ENCODE measurements at regions not wholly inside any gene's neighbourhood (a gene's known extent, or its start where the extent isn't known, plus 50 kb on each side); places are given as distances from the start of the nearest gene placed in this dataset.
"Not testable (repeated sequence)": the region's sequence is repeated elsewhere in the genome, so short reads cannot be mapped to it uniquely, and the experiment has no call there.

DNA sequence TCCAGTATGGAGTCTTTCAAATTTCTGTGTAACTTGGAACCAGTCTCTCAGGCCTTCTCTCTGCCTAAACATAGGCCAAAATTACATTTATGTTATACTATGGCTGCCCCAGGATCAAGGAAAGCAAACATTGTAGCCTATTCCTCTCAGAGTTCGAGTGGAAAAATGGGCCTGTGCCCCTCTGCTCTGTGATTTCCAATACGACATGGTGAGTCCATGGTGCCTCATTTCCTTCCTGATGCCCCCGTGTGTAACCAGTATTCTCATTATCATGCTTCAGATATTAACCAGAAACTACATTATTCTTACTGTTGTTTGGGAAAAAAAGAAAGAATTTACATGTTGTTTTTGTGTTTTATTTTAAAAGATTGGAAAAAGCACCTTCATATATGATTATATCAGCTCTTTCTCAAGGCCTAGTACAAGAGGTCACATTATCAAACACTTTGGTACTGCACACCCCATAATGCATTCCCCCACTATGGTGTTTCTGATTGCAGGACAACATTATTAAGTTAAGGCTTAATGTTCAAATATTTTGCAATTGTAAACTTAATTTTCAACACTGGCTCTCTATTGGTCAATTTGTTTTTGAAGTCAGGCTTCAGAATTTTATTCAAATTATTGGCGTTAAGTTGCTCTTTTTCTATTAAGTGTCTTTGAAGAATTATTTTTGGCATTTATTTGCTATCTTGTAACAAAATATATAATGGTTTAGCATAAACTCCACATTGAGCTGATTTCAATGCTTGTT, 151.8 kb upstream of the SLC27A6 start:
- DNase-seq = no peak

DNA sequence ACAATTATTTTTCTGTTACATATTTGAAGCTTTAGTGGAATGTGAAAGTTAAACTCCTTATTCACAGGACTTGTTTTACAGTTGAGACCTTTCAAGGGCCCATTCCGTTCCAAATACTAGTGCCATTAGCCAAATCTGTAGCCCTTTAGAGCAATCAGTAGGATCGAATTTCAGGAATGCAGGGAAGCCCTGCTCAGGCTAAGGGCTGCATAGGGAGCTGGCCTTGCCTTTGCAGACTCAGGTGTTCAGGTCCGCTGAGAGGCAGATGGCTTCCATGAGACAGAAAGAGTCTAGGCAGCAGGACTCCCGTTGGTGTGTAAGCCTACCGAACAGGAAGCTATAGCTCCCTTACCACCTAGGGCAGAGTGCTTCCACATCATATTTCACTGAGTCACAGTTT, 150.1 kb upstream of the SLC27A6 start:
- no peak for DNase-seq

DNA sequence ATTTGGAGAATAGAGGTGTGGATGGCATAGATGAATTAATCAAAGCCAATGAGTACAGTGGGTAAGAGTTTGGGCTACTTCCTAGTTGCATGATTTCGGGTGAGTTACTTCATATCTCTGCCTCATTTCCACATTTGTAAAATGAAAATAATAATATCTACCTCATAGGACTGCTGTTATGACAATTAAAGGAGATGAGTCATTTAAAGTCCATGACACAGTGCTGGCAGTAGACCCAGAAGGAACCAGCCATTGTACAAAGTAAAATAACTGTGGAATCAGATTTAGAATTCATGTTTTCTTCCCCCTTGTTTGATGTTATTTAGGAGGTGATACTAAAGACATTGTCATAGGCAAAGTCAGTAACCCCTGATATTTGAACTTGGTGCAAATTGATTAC, 139.5 kb upstream of the SLC27A6 start:
- no peak for DNase-seq

DNA sequence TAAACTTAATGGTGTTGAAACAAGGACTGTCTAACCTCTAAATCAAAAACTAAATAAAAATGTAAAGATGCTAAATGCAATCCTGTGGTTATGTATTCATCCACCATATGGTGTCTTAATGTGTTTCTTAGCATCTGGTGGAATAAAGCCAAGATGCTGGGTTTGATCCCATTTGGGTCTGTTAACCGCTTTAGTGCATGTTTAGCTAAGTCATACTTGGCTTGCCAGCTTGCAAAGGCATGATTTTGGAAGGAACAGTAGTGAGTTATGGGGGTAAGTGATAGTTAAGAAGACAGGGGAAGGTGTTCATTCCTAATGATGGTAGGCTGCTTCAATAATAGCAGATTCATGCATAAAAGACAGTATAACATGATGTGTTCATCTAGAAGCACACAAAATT, 139.0 kb upstream of the SLC27A6 start:
- DNase-seq = no peak

DNA sequence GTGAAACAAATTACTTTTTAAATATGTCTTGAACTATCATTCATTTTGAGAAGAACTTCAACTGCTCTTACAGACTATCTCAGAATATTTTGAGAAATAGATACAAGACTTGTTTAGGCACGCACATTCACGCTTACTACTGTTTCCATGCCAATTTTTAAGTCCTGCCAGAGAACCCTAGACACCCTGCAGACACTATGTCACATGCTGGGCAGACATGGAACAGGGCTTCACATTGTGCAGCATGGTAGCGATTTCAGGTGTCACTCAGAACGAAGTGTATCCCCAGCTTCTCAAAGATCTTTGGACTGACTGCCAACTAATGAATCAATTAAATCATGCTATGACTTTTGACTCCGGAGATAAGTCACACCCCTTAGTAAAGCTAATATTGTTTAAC, 128.7 kb upstream of the SLC27A6 start:
- no peak for DNase-seq

DNA sequence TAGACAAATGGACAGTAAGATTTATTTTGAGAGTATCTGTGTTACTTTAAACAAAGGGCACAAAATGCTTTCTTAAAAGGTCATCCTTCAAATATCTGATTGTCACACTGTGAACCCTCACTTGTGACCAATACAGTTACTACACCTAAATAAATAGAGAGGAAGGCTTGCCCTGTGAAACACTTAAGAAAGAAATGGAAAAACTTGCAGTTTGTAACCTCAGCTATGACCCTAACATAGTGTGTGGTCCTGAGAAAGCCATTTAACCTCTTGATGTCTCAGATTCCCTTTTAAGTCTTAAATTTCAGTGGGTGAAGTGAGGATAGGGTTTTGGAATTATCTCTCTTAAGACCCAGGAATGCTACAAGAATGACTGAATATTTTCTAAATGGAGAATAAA, 126.7 kb upstream of the SLC27A6 start:
- DNase-seq = no peak

DNA sequence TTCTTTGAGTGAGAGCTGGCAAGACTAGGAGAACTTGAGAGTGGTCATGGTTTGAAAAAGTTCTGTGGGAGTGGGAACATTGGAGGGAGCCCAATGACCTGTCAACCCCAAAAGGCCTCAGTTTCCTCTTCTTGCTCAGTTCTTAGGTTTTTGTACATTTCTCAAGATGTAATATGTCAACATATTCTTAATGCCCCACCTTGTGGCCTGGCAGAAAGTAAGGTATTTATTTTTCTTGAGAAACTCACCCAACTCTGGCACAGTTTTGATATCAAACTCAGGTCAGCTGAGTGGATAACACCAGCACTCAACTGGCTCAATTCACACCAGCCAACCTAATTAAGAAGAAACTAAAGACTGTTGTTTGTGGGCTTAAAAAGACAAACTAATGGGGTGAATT, 123.0 kb upstream of the SLC27A6 start:
- no peak for DNase-seq

DNA sequence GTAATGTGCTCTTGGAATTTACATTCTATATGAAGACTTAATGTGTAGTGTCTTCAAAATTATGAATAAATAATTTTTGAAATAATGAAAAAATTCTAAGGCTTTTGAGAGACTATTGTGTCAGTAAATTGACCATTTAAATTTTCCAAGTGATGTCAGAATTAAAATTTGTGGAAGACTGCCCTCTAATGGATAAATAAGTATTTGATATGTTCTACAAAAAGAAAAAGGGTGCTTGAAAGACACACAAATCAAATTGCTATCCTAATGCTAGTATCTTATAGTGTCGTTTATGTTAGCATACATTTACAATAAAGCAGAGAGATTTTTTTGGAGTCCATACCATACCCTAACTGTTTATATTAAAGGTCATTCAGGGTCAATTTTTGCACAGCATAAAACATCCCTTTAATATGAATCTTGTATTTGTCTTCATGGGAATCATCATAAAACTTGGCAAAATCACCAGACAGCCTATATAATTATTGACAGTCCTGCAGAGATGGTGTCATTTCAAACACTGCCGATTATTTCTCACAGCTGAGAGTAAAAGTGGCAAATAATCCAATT, 120.8 kb upstream of the SLC27A6 start:
- DNase-seq = peak; percentile 4

DNA sequence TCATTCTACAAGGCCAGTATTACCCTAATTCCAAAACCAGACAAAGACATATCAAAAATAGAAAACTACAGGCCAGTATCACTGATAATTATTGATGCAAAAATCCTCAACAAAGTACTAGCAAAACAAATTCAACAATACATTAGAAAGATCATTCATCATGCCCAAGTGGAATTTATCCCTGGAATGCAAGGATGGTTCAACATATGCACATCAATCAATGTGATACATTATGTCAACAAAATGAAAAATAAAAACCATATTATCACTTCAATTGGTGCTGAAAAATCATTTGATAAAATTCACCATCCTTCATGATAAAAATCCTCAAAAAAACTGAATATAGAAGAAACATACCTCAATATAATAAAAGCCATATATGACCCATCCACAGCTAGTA, 115.2 kb upstream of the SLC27A6 start:
- DNase-seq = no peak

DNA sequence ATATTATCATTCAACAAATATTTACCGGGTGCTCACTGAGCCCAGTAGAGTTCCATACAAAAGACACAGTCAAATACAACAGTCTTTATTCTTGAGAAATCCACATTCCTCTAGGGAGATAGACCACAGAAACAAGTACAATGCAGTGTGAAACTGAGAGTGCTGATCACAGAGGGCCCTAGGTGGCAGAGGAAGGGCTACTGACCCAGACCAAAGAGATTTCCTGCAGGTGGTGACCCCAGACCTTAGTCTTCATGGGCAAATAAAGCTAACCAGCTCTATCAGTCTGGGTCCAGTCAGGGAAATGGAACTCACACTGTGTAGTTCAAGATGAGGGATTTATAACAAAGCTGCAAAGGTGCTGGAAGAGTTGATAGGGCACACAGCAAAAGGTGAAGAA, 110.4 kb upstream of the SLC27A6 start:
- DNase-seq = no peak

DNA sequence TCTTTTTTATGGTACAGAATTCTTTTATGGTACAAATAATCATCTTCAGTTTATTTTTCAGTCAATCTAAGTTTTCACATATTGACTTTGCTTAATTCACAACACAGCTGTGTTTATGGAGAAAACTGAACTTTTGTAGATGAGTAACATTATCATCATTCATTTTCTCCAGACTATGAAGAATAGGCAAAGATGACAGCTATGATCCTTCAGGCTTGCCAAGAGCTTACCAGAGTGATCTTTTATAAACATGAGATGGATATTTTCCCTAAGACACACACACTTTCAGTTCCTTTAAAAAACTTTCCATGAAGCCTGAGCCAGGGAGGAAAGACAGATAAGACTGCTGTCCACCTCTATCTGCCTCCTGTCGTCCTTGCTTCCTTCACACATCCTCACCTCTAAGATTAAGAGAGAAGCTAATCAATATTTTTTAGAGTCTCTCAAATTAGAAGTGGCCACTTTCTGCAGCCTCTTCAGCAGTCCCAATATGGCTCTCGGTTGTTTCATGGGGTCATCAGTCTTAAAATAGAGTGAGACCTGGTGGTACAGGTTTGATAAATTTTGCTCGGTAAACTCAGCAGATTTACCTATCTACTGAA, 108.1 kb upstream of the SLC27A6 start:
- DNase-seq = no peak

DNA sequence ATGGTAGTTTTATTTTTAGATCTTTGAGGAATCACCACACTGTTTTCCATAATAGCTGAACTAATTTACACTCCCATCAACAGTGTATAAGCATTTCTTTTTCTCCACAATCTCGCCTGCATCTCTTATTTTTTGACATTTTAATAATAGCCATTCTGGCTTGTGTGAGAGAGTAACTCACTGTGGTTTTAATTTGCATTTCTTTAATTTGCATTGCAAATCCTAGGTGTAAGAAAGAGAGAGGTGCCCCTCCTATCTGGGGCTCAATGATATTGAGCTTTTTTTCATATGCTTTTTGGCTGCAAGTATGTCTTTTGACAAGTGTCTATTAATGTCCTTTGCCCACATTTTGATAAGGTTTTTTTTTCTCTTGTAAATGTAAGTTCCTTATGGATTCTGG, 106.3 kb upstream of the SLC27A6 start:
- DNase-seq = no peak

DNA sequence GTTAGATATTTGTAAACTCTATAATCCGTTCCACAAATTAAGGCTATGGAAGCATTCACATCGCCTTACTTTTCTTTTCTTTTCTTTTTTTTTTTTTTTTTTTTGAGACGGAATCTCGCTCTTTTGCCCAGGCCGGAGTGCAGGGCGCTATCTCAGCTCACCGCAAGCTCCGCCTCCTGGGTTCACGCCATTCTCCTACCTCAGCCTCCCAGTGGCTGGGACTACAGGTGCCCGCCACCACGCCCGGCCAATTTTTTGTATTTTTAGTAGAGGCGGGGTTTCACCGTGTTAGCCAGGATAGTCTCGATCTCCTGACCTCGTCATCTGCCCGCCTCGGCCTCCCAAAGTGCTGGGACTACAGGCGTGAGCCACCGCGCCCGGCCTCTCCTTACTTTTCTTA, 104.1 kb upstream of the SLC27A6 start:
- DNase-seq = not testable (repeated sequence)

DNA sequence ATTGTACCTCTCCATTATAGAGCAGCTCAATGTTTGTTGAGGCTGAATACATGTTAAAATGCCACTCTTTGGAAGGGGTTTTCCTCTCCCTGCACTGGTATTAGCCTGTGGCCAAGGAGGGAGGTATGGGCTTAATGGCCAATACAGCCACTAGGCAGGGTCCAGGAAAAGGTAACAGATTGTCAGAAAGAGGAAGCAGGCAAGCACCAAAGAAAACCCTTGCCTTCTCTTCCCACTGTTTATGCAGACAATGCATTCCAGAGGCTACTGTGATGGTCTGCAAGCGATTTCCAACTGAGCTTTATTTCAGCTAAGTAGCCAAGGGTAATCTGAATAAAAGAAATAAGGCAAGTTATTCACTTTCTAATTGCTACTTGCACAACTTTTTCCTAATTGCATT, 95.3 kb upstream of the SLC27A6 start:
- DNase-seq = no peak

DNA sequence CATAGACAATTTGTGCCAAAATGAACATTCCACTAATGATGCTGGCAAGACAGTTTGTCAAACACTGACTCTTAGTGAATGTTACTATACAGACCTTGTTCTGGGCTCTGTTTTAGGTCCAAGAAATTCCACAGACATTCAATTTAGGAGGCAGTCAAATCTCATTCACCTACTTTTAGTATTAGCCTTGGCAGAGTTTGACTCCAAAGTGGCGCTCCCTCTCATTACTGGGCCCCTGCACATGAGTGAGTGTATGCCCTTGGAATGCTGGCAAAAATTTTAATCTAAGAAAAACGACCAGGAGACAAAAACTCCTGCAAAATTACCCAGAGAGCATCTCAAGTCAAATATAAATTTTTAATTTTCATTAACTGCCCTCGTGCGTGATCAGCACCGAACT, 94.9 kb upstream of the SLC27A6 start:
- DNase-seq = no peak

DNA sequence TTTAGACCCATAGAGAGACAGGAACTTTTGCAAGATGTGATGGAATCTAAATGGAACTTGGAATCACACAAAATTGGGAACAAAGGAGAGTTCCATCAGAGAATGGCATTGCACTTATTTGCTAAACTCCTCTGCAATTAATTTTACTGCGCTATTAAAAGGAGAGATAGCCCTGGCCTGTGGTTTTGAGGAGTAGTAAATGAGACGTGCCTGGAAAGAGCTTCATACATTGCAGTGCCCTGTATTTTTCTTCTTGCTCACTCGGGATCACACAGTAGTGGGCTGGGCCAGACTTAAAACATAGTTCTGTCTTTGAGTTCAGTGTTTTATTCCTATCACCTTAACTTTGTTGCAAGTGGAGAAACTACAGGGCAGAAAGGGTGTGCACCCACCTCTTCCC, 94.4 kb upstream of the SLC27A6 start:
- no peak for DNase-seq

DNA sequence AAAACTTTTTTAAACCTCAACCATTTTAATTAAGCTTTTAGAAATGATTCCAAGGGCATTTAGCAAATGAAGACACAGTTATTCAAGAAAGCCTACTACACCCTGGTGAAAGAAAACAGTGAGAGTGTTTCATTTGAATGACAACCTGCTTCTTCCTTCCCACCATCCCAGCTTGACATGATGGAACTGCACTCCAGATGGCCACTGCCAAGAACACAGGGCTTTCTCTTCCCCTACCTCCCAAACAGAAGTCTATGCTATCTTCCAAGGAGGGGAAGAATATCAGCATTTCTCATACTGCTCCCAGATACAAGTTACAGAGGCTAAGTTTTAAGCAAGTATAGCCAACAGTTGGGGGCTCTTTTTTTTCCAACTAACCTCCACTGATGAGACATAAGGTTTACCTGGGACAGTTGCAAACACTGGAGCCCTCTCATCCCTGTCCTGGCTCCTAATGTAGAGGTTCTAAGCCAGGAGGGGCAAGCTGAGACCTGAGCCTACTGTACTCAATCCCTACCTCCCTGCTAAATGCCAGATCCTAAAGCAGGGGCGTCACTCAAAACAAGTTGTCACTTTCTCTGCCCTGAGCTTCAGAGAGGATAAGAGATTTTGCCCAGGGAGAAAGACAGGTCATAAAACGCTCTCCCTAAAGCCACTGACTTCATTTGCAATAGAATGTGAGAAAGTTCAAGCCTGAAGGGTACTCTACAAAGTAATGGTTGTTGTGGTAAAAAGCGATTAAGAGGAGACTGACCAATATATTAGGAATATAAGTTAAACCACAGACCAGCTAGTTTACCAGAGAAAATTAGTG, 88.5 kb upstream of the SLC27A6 start:
- no peak for DNase-seq

DNA sequence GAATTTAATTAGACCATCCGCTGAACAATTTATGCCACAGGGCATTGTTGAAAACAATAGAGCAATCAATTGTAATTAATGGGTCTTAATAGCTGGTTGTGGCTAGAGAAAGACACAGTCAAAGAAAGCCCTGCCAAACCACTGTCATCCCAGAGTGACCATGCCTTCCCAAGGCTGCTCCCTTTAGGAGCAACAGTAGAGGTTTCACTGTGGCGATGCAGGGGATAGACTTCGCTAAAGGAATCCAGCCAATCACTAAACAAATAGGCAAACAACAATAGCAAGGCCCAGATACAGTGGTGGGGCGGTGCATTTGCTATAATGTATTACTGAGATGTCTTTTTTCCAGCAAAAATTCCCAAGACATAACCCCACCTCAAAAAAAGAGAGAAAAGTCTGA, 87.8 kb upstream of the SLC27A6 start:
- DNase-seq = no peak

DNA sequence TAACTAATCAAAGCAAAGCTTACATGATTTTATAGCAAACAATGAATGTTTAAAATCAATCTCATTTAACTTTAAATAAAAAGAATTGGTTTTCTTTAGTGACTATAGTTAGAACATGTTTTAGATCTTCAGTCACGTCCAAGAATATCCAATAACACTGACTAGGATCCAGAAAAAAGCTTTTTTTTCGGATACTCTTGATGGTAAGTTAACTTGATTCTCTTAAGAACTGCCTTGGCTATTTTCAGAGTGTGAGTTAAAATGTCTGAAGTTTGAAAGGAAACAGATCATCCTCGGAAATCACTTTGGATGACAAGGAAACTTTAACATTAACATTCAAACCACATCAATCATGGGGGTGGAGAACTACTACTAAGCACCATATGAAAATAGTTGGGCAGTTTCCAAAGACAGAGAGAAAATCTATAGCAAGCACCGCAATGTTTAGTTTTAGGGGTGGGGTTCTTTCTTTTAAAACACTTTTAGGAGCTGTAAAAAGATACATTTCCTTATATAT, 83.7 kb upstream of the SLC27A6 start:
- no peak for DNase-seq

DNA sequence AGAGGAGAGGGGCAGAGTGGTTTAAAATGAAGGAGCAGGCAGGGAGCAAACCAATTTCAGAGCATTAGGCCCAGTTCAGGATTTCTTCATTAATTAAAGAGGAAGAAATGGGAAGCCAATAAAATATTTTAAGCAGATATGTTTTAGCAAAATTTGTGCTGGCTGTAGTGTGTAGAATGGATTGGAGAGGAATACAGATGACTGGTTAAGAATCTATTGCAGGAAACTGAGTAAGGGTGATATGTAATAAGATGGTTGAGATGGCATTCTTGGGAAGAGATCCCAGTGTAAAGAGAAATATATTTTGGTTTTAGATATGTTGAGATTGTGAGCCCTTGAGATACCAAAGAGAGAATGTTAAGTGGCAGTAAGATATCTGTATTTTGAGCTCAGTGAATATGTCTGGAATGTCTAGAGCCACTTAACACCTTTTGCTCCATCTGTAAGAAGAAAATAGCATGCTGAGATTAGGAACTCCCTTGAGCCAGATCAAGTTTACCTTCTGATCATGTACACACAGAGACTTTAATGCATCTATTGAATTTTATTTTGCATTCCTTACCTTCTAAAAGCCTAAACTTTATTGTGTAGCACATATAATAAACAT, 79.5 kb upstream of the SLC27A6 start:
- DNase-seq = no peak

DNA sequence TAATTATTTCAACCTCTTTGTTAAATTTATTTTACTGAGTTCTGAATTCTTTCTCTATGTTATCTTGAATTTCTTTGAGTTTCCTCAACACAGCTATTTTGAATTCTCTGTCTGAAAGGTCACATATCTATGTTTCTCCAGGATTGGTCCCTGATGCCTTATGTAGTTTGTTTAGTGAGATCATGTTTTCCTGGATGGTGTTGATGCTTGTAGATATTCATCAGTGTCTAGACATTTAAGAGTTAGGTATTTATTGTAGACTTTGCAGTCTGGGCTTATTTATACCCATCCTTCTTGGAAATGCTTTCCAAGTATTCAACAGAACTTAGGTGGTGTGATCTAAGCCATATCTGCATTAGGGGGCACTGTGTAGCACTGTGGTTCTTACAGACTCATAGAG, 70.2 kb upstream of the SLC27A6 start:
- no peak for DNase-seq

DNA sequence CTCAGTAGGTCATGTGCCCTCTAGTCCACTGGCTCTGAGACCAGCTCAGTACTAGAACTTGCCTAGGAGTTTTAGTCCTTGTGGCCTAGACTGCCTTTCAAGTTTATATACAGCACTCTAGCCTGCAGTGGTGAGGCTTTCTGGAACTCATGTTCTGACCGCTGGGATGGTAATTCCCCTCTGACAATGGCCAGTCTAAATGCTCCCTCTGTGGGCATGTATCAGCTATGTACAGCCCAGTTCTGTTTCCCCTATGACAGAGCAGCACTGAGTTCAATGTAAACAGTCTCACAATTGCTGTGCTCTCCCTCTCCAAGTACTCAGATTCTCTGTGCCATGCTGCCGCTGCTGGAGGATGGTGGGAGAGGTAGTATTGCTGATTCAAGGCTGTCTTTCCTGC, 68.6 kb upstream of the SLC27A6 start:
- DNase-seq = no peak

DNA sequence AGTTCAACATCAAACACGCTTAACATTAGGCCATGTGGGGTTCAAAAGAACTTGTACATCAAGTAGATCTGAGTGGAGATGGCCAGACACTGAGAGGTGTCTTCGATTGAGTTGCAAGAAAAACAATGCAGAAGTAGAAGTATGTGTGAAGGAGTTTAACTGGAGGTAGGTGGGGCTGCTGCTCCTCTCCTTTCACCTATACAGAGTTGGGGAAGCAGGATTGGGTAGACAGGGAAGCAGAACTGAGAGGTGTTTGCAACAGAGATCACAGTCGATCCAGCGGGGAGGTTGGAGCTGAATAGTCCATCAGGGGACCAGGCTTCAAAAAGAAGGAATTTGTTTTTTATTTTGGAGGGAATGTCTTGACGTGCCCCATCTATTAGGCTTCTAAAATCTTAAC, 61.7 kb upstream of the SLC27A6 start:
- no peak for DNase-seq
